ENCODE measurements at regions not wholly inside any gene's neighbourhood (a gene's known extent, or its start where the extent isn't known, plus 50 kb on each side); places are given as distances from the start of the nearest gene placed in this dataset.

GRCh38 chr2:104703669-104704068, 150.2 kb upstream of the POU3F3 start:
- H3K27ac ChIP-seq, result no peak overlapping the region
- H3K4me1 ChIP-seq, result no peaks in the 10 kb centered on the region
- H3K27me3 ChIP-seq, result no peaks in the 10 kb centered on the region
- TF ChIP-seq, protein P1, sequence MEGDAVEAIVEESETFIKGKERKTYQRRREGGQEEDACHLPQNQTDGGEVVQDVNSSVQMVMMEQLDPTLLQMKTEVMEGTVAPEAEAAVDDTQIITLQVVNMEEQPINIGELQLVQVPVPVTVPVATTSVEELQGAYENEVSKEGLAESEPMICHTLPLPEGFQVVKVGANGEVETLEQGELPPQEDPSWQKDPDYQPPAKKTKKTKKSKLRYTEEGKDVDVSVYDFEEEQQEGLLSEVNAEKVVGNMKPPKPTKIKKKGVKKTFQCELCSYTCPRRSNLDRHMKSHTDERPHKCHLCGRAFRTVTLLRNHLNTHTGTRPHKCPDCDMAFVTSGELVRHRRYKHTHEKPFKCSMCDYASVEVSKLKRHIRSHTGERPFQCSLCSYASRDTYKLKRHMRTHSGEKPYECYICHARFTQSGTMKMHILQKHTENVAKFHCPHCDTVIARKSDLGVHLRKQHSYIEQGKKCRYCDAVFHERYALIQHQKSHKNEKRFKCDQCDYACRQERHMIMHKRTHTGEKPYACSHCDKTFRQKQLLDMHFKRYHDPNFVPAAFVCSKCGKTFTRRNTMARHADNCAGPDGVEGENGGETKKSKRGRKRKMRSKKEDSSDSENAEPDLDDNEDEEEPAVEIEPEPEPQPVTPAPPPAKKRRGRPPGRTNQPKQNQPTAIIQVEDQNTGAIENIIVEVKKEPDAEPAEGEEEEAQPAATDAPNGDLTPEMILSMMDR (IDR thresholded peaks at IDR 0.05), result no peak
- no peak overlapping the region for H3K4me3 ChIP-seq
- no peaks in the 10 kb centered on the region for H3K9me3 ChIP-seq
- intact Hi-C loops (cut with DNase I), result no loop called here
- DNase-seq (ENCODE audit: low spot score in 2 of 2), result no peak
- H3K36me3 ChIP-seq, result no peaks in the 10 kb centered on the region

DNA sequence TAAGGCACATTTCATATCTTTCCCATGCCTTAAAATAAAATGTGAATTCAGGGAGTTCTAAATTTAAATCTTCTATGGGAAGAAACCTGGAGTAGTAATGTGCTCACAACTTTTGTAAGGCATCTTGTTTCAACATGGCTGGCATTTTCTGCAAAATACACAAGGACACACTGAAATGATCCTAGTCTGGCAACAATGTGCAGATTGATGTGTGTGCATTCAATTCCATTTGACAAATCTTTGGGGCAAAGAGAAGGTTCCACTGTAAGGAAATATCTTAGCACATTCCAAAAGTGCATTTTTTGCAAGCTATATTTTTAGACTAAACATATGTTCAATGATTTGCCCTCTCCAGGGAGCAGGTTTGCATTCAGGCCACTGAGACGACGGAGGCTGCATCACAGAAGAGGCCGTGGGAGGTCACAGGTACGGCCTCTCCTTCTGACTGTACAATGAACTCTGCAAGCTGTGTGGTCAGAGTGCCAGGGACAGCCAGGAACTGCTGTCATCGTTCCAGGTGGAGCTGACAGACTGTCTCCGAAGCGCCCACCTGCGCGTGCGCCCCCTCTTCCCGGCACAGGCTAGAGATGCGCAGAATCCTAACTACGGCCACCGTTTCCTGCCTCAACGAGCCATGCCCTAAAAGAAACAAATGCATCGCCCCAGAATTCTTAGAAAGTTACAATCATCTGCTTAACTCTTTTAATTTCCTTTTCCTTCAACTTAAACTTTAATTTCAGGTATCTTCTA, 149.2 kb upstream of the POU3F3 start:
- no peaks in the 10 kb centered on the region for H3K9me3 ChIP-seq
- TF ChIP-seq, protein P1 (IDR thresholded peaks at IDR 0.05), result no peak
- H3K4me1 ChIP-seq, result no peaks in the 10 kb centered on the region
- H3K4me3 ChIP-seq, result no peak overlapping the region
- intact Hi-C loops (cut with DNase I), result no loop called here
- no peak for DNase-seq (ENCODE audit: low spot score in 2 of 2)
- H3K36me3 ChIP-seq, result no peaks in the 10 kb centered on the region
- H3K27ac ChIP-seq, result no peak overlapping the region
- H3K27me3 ChIP-seq, result no peaks in the 10 kb centered on the region

- TF ChIP-seq, protein P1 (IDR thresholded peaks at IDR 0.05), result no peak
- Histone ChIP-seq H3K27me3 (no peaks in the 10 kb centered on the region), H3K9me3 (no peaks in the 10 kb centered on the region), H3K4me3 (no peak overlapping the region), H3K27ac (no peak overlapping the region), H3K4me1 (no peaks in the 10 kb centered on the region), H3K36me3 (no peaks in the 10 kb centered on the region)
- intact Hi-C loops (cut with DNase I), result no loop called here
- no peak for DNase-seq (ENCODE audit: low spot score in 2 of 2)
Observed at GRCh38 chr2:104707056-104707455, 146.9 kb upstream of the POU3F3 start.

- DNase-seq (ENCODE audit: low spot score in 2 of 2), result no peak
- TF ChIP-seq, protein P1 (IDR thresholded peaks at IDR 0.05), result no peak
- H3K36me3 ChIP-seq, result no peaks in the 10 kb centered on the region
- no peak overlapping the region for H3K27ac ChIP-seq
- no peaks in the 10 kb centered on the region for H3K9me3 ChIP-seq
- H3K27me3 ChIP-seq, result no peaks in the 10 kb centered on the region
- H3K4me3 ChIP-seq, result no peak overlapping the region
- intact Hi-C loops (cut with DNase I), result no loop called here
- no peaks in the 10 kb centered on the region for H3K4me1 ChIP-seq
Observed at GRCh38 chr2:104708967-104709366, 144.9 kb upstream of the POU3F3 start.

DNA sequence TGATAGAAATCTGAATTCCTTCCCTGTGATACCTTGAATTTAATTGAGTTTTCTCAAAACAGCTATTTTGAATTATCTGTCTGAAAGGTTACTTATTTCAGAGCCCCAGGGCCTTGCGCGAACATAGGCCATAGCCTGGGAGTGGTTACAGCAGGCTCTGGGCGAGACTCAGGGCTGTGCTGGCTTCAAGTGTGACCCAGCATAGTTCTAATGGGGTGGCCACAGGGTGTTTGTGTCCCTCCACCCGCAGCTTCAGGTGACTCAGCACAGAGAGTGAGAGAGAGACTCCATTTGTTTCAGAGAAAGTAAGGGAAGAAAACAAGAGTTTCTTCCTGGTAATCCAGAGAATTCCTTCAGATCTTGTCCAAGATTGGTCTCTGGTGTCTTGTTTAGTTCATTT, 137.9 kb upstream of the POU3F3 start:
- TF ChIP-seq, protein P1 (IDR thresholded peaks at IDR 0.05), result no peak
- no peak for DNase-seq (ENCODE audit: low spot score in 2 of 2)
- H3K9me3 ChIP-seq, result no peaks in the 10 kb centered on the region
- H3K27me3 ChIP-seq, result no peaks in the 10 kb centered on the region
- intact Hi-C loops (cut with DNase I), result no loop called here
- no peak overlapping the region for H3K4me3 ChIP-seq
- H3K4me1 ChIP-seq, result no peaks in the 10 kb centered on the region
- no peak overlapping the region for H3K27ac ChIP-seq
- no peaks in the 10 kb centered on the region for H3K36me3 ChIP-seq

Data from ascending aorta (tissue), 2 donors.